IPS-20b (cell line): ENCODE measurements at regions not wholly inside any gene's neighbourhood (a gene's known extent, or its start where the extent isn't known, plus 50 kb on each side); places are given as distances from the start of the nearest gene placed in this dataset.

ENCODE experiments used
- H3K27ac ChIP-seq: one replicate; pipeline ENCODE4 v1.5.1; 2013; ENCODE audit warnings: low read length
- H3K27me3 ChIP-seq: 2 replicates; pipeline ENCODE4 v1.6.1; 2013; ENCODE audit warnings: mild to moderate bottlenecking, low read length, inconsistent platforms; ENCODE audit not compliant: insufficient read depth
- H3K36me3 ChIP-seq: 2 replicates; pipeline ENCODE4 v1.6.1; 2013; ENCODE audit warnings: low read depth, mild to moderate bottlenecking, inconsistent platforms, low read length, moderate library complexity; ENCODE audit not compliant: insufficient read depth
- H3K4me1 ChIP-seq: 2 replicates; pipeline ENCODE4 v1.6.1; 2013; ENCODE audit warnings: mild to moderate bottlenecking, control low read depth, inconsistent platforms, low read length, moderate library complexity; ENCODE audit not compliant: insufficient read depth
- H3K4me3 ChIP-seq: 2 replicates; pipeline ENCODE4 v1.5.1; 2013; ENCODE audit warnings: mild to moderate bottlenecking, low read length, inconsistent platforms
- H3K9ac ChIP-seq: 2 replicates; pipeline ENCODE4 v1.6.1; 2013; ENCODE audit warnings: low read depth, mild to moderate bottlenecking, inconsistent platforms, low read length, moderate library complexity
- H3K9me3 ChIP-seq: 2 replicates; pipeline ENCODE4 v1.6.1; 2013; ENCODE audit warnings: mild to moderate bottlenecking, low read depth, low read length, inconsistent platforms; ENCODE audit not compliant: insufficient read depth

- Histone ChIP-seq H3K4me1 (peaks cover 3% of the 10 kb centered on the region; the same call in 1 of the 2 replicates), H3K9me3 (no peaks in the 10 kb centered on the region), H3K27me3 (no peaks in the 10 kb centered on the region), H3K27ac (no peak overlapping the region), H3K9ac (no peak overlapping the region), H3K36me3 (no peaks in the 10 kb centered on the region), H3K4me3 (no peak overlapping the region)
Observed at GRCh38 chr1:87226341-87226760, 102.3 kb upstream of the LMO4 start.

- no peak overlapping the region for H3K9ac ChIP-seq
- no peak overlapping the region for H3K4me3 ChIP-seq
- H3K27ac ChIP-seq = no peak overlapping the region
- H3K27me3 ChIP-seq = no peaks in the 10 kb centered on the region
- H3K9me3 ChIP-seq = no peaks in the 10 kb centered on the region
- peaks cover 3% of the 10 kb centered on the region; the same call in 1 of the 2 replicates for H3K4me1 ChIP-seq
- no peaks in the 10 kb centered on the region for H3K36me3 ChIP-seq
Observed at GRCh38 chr1:87227651-87228050, 101.0 kb upstream of the LMO4 start.

GRCh38 chr1:87230501-87230900, 98.2 kb upstream of the LMO4 start:
- peaks cover 3% of the 10 kb centered on the region; the same call in 1 of the 2 replicates for H3K4me1 ChIP-seq
- no peak overlapping the region for H3K4me3 ChIP-seq

GRCh38 chr1:87231703-87232367, 96.8 kb upstream of the LMO4 start:
- no peak overlapping the region for H3K4me3 ChIP-seq
- no peak overlapping the region for H3K27ac ChIP-seq
- H3K9ac ChIP-seq = no peak overlapping the region
- H3K36me3 ChIP-seq = no peaks in the 10 kb centered on the region
- H3K27me3 ChIP-seq = no peaks in the 10 kb centered on the region
- H3K4me1 ChIP-seq = no peaks in the 10 kb centered on the region
- no peaks in the 10 kb centered on the region for H3K9me3 ChIP-seq

More at GRCh38 chr1:87230501-87230900, 98.2 kb upstream of the LMO4 start:
- no peaks in the 10 kb centered on the region for H3K9me3 ChIP-seq
- no peaks in the 10 kb centered on the region for H3K36me3 ChIP-seq
- H3K9ac ChIP-seq = no peak overlapping the region
- no peak overlapping the region for H3K27ac ChIP-seq
- no peaks in the 10 kb centered on the region for H3K27me3 ChIP-seq

GRCh38 chr1:87236585-87236984, 92.1 kb upstream of the LMO4 start:
- no peaks in the 10 kb centered on the region for H3K4me1 ChIP-seq
- H3K27ac ChIP-seq = no peak overlapping the region
- H3K4me3 ChIP-seq = no peak overlapping the region
- no peak overlapping the region for H3K9ac ChIP-seq
- no peaks in the 10 kb centered on the region for H3K27me3 ChIP-seq
- no peaks in the 10 kb centered on the region for H3K36me3 ChIP-seq
- H3K9me3 ChIP-seq = no peaks in the 10 kb centered on the region

GRCh38 chr1:87239997-87240605, 88.6 kb upstream of the LMO4 start:
- no peak overlapping the region for H3K4me3 ChIP-seq
- no peaks in the 10 kb centered on the region for H3K36me3 ChIP-seq
- H3K27ac ChIP-seq = no peak overlapping the region
- H3K27me3 ChIP-seq = no peaks in the 10 kb centered on the region
- H3K4me1 ChIP-seq = no peaks in the 10 kb centered on the region
- no peaks in the 10 kb centered on the region for H3K9me3 ChIP-seq
- H3K9ac ChIP-seq = no peak overlapping the region

GRCh38 chr1:87240661-87241285, 87.9 kb upstream of the LMO4 start:
- Histone ChIP-seq H3K27me3 (no peaks in the 10 kb centered on the region), H3K4me3 (no peak overlapping the region), H3K9ac (no peak overlapping the region), H3K9me3 (no peaks in the 10 kb centered on the region), H3K27ac (no peak overlapping the region), H3K36me3 (no peaks in the 10 kb centered on the region), H3K4me1 (no peaks in the 10 kb centered on the region)

GRCh38 chr1:87242445-87243185, 86.1 kb upstream of the LMO4 start:
- no peak overlapping the region for H3K9ac ChIP-seq
- no peak overlapping the region for H3K4me3 ChIP-seq
- no peak overlapping the region for H3K27ac ChIP-seq
- H3K27me3 ChIP-seq = no peaks in the 10 kb centered on the region
- H3K4me1 ChIP-seq = no peaks in the 10 kb centered on the region
- H3K36me3 ChIP-seq = no peaks in the 10 kb centered on the region
- H3K9me3 ChIP-seq = no peaks in the 10 kb centered on the region

- H3K36me3 ChIP-seq = no peaks in the 10 kb centered on the region
- no peaks in the 10 kb centered on the region for H3K4me1 ChIP-seq
- no peak overlapping the region for H3K27ac ChIP-seq
- H3K9ac ChIP-seq = no peak overlapping the region
- no peaks in the 10 kb centered on the region for H3K27me3 ChIP-seq
- H3K9me3 ChIP-seq = no peaks in the 10 kb centered on the region
- H3K4me3 ChIP-seq = no peak overlapping the region
Observed at GRCh38 chr1:87243573-87243972, 85.1 kb upstream of the LMO4 start.

GRCh38 chr1:87246436-87246835, 82.2 kb upstream of the LMO4 start:
- H3K4me1 ChIP-seq = no peaks in the 10 kb centered on the region
- no peak overlapping the region for H3K27ac ChIP-seq
- H3K9ac ChIP-seq = no peak overlapping the region
- H3K36me3 ChIP-seq = no peaks in the 10 kb centered on the region
- no peak overlapping the region for H3K4me3 ChIP-seq
- H3K9me3 ChIP-seq = no peaks in the 10 kb centered on the region
- no peaks in the 10 kb centered on the region for H3K27me3 ChIP-seq

- no peak overlapping the region for H3K4me3 ChIP-seq
- H3K4me1 ChIP-seq = no peaks in the 10 kb centered on the region
- no peaks in the 10 kb centered on the region for H3K9me3 ChIP-seq
- no peaks in the 10 kb centered on the region for H3K27me3 ChIP-seq
- no peak overlapping the region for H3K9ac ChIP-seq
- H3K27ac ChIP-seq = no peak overlapping the region
- H3K36me3 ChIP-seq = no peaks in the 10 kb centered on the region
Observed at GRCh38 chr1:87249803-87250202, 78.9 kb upstream of the LMO4 start.
